ENCODE measurements at regions not wholly inside any gene's neighbourhood (a gene's known extent, or its start where the extent isn't known, plus 50 kb on each side); places are given as distances from the start of the nearest gene placed in this dataset.

- Histone ChIP-seq H2AFZ (ENCODE audit: low read depth, low read length) (no peak overlapping the region), H3K9ac (ENCODE audit: low read length) (no peak overlapping the region), H3K9me3 (ENCODE audit: low read length) (no peaks in the 10 kb centered on the region), H3K79me2 (replicated peaks; ENCODE audit: insufficient read depth, low read length) (no peaks in the 10 kb centered on the region), H3K27ac (ENCODE audit: low read length) (no peak overlapping the region), H3K27me3 (ENCODE audit: insufficient read depth, low read depth, low read length) (no peaks in the 10 kb centered on the region), H3K9me2 (ENCODE audit: insufficient read depth, low read length) (no peaks in the 10 kb centered on the region), H3K4me2 (ENCODE audit: low read length) (no peak overlapping the region), H3F3A (ENCODE audit: insufficient read depth, low read length, poor library complexity, severe bottlenecking) (no peaks in the 10 kb centered on the region), H3K4me3 (ENCODE audit: low read length) (no peak overlapping the region), H3K36me3 (ENCODE audit: insufficient read depth, low read length) (no peaks in the 10 kb centered on the region), H4K20me1 (ENCODE audit: insufficient read depth) (no peaks in the 10 kb centered on the region)
- no peak for TF ChIP-seq TAF1 (IDR thresholded peaks at IDR 0.05; ENCODE audit: low read depth)
- no peak for TF ChIP-seq EZH2 (IDR thresholded peaks at IDR 0.05; ENCODE audit: borderline replicate concordance, insufficient read depth, low read length, poor library complexity, severe bottlenecking)
- TF ChIP-seq CTCF (IDR thresholded peaks at IDR 0.05; ENCODE audit: poor library complexity, severe bottlenecking) = no peak
- no peak for TF ChIP-seq RAD21 (conservative IDR thresholded peaks at IDR 0.05)
- TF ChIP-seq MXI1 (conservative IDR thresholded peaks at IDR 0.05; ENCODE audit: poor library complexity, severe bottlenecking) = no peak
- TF ChIP-seq SMC3 (conservative IDR thresholded peaks at IDR 0.05; ENCODE audit: poor library complexity) = no peak
- TF ChIP-seq EP300 (conservative IDR thresholded peaks at IDR 0.05; ENCODE audit: poor library complexity, severe bottlenecking) = no peak
- no peak for TF ChIP-seq POLR2AphosphoS5 (IDR thresholded peaks at IDR 0.05)
- TF ChIP-seq REST (IDR thresholded peaks at IDR 0.05; ENCODE audit: borderline replicate concordance) = no peak
These were observed 103.2 kb upstream of the SSTR4 start for GRCh38 chr20:22931653-22932608.

- Histone ChIP-seq H3K9me2 (ENCODE audit: insufficient read depth, low read length) (no peaks in the 10 kb centered on the region), H2AFZ (ENCODE audit: low read depth, low read length) (no peak overlapping the region), H3K4me2 (ENCODE audit: low read length) (no peak overlapping the region), H3K27ac (ENCODE audit: low read length) (no peak overlapping the region), H3K36me3 (ENCODE audit: insufficient read depth, low read length) (no peaks in the 10 kb centered on the region), H4K20me1 (ENCODE audit: insufficient read depth) (no peaks in the 10 kb centered on the region), H3F3A (ENCODE audit: insufficient read depth, low read length, poor library complexity, severe bottlenecking) (no peaks in the 10 kb centered on the region), H3K79me2 (replicated peaks; ENCODE audit: insufficient read depth, low read length) (no peaks in the 10 kb centered on the region), H3K4me3 (ENCODE audit: low read length) (no peak overlapping the region), H3K27me3 (ENCODE audit: insufficient read depth, low read depth, low read length) (no peaks in the 10 kb centered on the region), H3K9ac (ENCODE audit: low read length) (no peak overlapping the region), H3K9me3 (ENCODE audit: low read length) (no peaks in the 10 kb centered on the region)
- TF ChIP-seq EZH2 (IDR thresholded peaks at IDR 0.05; ENCODE audit: borderline replicate concordance, insufficient read depth, low read length, poor library complexity, severe bottlenecking) = no peak
- no peak for TF ChIP-seq TAF1 (IDR thresholded peaks at IDR 0.05; ENCODE audit: low read depth)
- no peak for TF ChIP-seq REST (IDR thresholded peaks at IDR 0.05; ENCODE audit: borderline replicate concordance)
- TF ChIP-seq MXI1 (conservative IDR thresholded peaks at IDR 0.05; ENCODE audit: poor library complexity, severe bottlenecking) = no peak
- no peak for TF ChIP-seq SMC3 (conservative IDR thresholded peaks at IDR 0.05; ENCODE audit: poor library complexity)
- no peak for TF ChIP-seq POLR2AphosphoS5 (IDR thresholded peaks at IDR 0.05)
- TF ChIP-seq RAD21 (conservative IDR thresholded peaks at IDR 0.05) = no peak
- TF ChIP-seq CTCF (IDR thresholded peaks at IDR 0.05; ENCODE audit: poor library complexity, severe bottlenecking) = no peak
- no peak for TF ChIP-seq EP300 (conservative IDR thresholded peaks at IDR 0.05; ENCODE audit: poor library complexity, severe bottlenecking)
These were observed 95.9 kb upstream of the SSTR4 start for GRCh38 chr20:22939181-22939580.

Data from neural cell (in vitro differentiated cells).